Tibial nerve (tissue), 4 donors: ENCODE measurements at regions not wholly inside any gene's neighbourhood (a gene's known extent, or its start where the extent isn't known, plus 50 kb on each side); places are given as distances from the start of the nearest gene placed in this dataset.

Experiments
- EP300 ChIP-seq, 2 donors: sonication (generic); formaldehyde crosslinking; IDR thresholded peaks; one replicate each; pipeline ENCODE4 v1.6.1; 2017; ENCODE audit warnings: antibody characterized with exemption in 2 of 2, mild to moderate bottlenecking in 1 of 2
- POLR2A ChIP-seq, 2 donors: fragments of 450-650 bp; IDR thresholded peaks; one replicate each; pipeline ENCODE4 v1.6.1; 2017; ENCODE audit warnings: antibody characterized with exemption in 2 of 2, mild to moderate bottlenecking in 2 of 2, moderate library complexity in 2 of 2
- TF ChIP-seq, protein P1 (sequence below), 5 experiments: fragments of 200-600 bp in 3 of 5; fragments of 450-650 bp in 2 of 5; sonication (generic) in 3 of 5; IDR thresholded peaks; one replicate each; pipeline ENCODE4 v1.5.1; 2016 to 2019; ENCODE audit warnings: antibody characterized with exemption in 5 of 5, mild to moderate bottlenecking in 3 of 5, moderate library complexity in 2 of 5

DNA sequence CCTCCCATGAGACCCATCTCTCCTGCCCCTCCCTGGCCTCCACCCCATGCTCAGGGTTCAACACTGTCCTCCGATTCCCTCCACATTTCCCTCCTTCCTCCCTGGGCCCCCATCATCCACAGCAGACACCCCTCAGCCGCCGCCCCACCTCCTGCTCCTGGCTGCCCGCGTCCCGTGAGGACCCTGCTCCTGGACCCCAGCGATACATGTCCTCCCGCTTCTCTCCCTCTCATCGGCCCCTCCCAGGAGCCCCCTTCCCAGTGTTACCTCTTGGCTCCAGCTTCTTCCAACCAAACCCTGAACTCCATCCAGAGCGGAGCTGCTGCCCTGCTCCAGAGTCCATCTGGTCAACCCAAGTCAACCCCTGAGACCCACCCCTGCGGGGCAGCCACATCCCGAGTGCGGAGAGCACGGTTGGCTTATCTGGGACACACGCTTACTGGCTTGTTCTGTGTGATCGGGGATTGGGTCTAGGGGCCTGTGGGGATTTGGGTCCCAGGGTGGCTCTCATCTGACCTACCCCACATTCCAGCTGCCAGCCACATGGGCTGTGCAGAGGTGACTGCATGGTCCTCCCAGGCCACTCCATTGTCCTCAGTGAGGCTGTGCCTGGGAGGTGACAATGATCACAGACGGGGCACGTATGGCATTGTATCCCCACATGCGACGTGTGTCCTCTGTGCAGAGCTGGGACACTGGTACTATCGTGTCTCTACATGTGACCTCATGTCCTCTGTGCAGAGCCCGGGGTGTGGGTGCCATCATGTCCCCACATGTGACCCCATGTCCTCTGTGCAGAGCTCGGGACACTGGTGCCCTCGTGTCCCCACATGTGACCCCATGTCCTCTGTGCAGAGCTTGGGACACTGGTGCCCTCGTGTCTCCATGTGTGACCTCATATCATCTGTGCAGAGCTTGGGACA is 333.6 kb downstream of the ADGRD1 start:
- TF ChIP-seq, protein P1, sequence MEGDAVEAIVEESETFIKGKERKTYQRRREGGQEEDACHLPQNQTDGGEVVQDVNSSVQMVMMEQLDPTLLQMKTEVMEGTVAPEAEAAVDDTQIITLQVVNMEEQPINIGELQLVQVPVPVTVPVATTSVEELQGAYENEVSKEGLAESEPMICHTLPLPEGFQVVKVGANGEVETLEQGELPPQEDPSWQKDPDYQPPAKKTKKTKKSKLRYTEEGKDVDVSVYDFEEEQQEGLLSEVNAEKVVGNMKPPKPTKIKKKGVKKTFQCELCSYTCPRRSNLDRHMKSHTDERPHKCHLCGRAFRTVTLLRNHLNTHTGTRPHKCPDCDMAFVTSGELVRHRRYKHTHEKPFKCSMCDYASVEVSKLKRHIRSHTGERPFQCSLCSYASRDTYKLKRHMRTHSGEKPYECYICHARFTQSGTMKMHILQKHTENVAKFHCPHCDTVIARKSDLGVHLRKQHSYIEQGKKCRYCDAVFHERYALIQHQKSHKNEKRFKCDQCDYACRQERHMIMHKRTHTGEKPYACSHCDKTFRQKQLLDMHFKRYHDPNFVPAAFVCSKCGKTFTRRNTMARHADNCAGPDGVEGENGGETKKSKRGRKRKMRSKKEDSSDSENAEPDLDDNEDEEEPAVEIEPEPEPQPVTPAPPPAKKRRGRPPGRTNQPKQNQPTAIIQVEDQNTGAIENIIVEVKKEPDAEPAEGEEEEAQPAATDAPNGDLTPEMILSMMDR (IDR thresholded peaks at IDR 0.05) = no peak
- TF ChIP-seq POLR2A (IDR thresholded peaks at IDR 0.05) (no peak), EP300 (IDR thresholded peaks at IDR 0.05) (no peak)
